HCT116 (cell line): ENCODE measurements at regions not wholly inside any gene's neighbourhood (a gene's known extent, or its start where the extent isn't known, plus 50 kb on each side); places are given as distances from the start of the nearest gene placed in this dataset.

Source experiments
- ATAC-seq: fragments of 200-7000 bp; cut with Tn5 transposase; 2 replicates; pipeline ENCODE4 v1.9.1; 2020; ENCODE audit warnings: mild to moderate bottlenecking, moderate library complexity
- BruUV-seq: library from RNA; stranded (reverse); fragments of 400-500 nt; replicated peaks from 2 replicates; lab custom pipeline; 2021; lab: Mats Ljungman, UMichigan
- CTCF ChIA-PET: fragments of 300-600 bp; sonication (Branson Sonifier 250); formaldehyde crosslinking; loops from one replicate; lab custom pipeline; 2021; ENCODE audit warnings: antibody characterized with exemption; lab: Charles Lee
- POLR2A ChIA-PET: fragments of 300-600, 350-600 bp; sonication (Branson Sonifier 250); formaldehyde crosslinking; loops from one replicate; lab custom pipeline; 2021; ENCODE audit warnings: antibody characterized with exemption; lab: Charles Lee
- RAD21 ChIA-PET, 2 experiments: fragments of 300-600 bp; sonication (Branson Sonifier 250); formaldehyde crosslinking; loops; one replicate each; lab custom pipeline; 2023; ENCODE audit warnings: low total read pairs in 2 of 2; ENCODE audit not compliant: uncharacterized antibody in 2 of 2, unreplicated experiment in 2 of 2, low non-redundant PET in 1 of 2; lab: Charles Lee
- DNase-seq: peaks from one replicate; pipeline ENCODE4 v3.0.0-alpha.2; 2010; ENCODE audit warnings: low read depth, low spot score
- H2AFZ ChIP-seq: fragments of 200-600 bp; shearing (Covaris generic), sonication (generic); 2 replicates; pipeline ENCODE4 v1.6.1; 2017; ENCODE audit warnings: low read depth, mixed run types, mixed read lengths, antibody characterized with exemption, low read length; ENCODE audit not compliant: poor library complexity, severe bottlenecking
- H3K27ac ChIP-seq: 2 replicates; pipeline ENCODE4 v1.5.1; 2012; ENCODE audit warnings: low read depth, low read length
- H3K27me3 ChIP-seq: fragments of 200-600 bp; sonication (generic); 2 replicates; pipeline ENCODE4 v1.6.1; 2016; ENCODE audit warnings: mixed run types, low read length, mixed read lengths; ENCODE audit not compliant: insufficient read depth
- H3K36me3 ChIP-seq, 2 experiments: fragments of 200-500 bp in 1 of 2; fragments of 200-600 bp in 1 of 2; sonication (Bioruptor generic) in 1 of 2; sonication (generic) in 1 of 2; 2 replicates each; pipeline versions ENCODE4 v1.5.1 to v1.6.1; 2014 to 2016; ENCODE audit warnings: low read length in 2 of 2, inconsistent platforms in 1 of 2, mixed read lengths in 1 of 2, mixed run types in 1 of 2; ENCODE audit not compliant: insufficient read depth in 2 of 2, control insufficient read depth in 1 of 2
- H3K4me1 ChIP-seq, 2 experiments: fragments of 200-600 bp in 1 of 2; sonication (generic) in 1 of 2; 2 replicates each; pipeline versions ENCODE4 v1.5.1 to v1.6.1; 2012 to 2017; ENCODE audit warnings: low read length in 2 of 2, inconsistent platforms in 1 of 2, mild to moderate bottlenecking in 1 of 2, mixed read lengths in 1 of 2, mixed run types in 1 of 2, moderate library complexity in 1 of 2; ENCODE audit not compliant: insufficient read depth in 2 of 2, control insufficient read depth in 1 of 2
- H3K4me2 ChIP-seq: fragments of 200-600 bp; sonication (generic); 2 replicates; pipeline ENCODE4 v1.6.1; 2017; ENCODE audit warnings: mixed run types, low read length, mixed read lengths
- H3K4me3 ChIP-seq, 2 experiments: fragments of 200-600 bp in 1 of 2; sonication (generic) in 1 of 2; replicated peaks in 1 of 2; 2 replicates each; pipeline ENCODE4 v1.5.1; 2011 to 2016; ENCODE audit warnings: low read length in 2 of 2, control low read depth in 1 of 2, low read depth in 1 of 2, mild to moderate bottlenecking in 1 of 2, mixed read lengths in 1 of 2, mixed run types in 1 of 2
- H3K79me2 ChIP-seq: fragments of 200-600 bp; sonication (generic); 2 replicates; pipeline ENCODE4 v1.6.1; 2017; ENCODE audit warnings: mild to moderate bottlenecking, mixed run types, low read length, moderate library complexity, mixed read lengths; ENCODE audit not compliant: insufficient read depth
- H3K9ac ChIP-seq: fragments of 200-600 bp; sonication (generic); 2 replicates; pipeline ENCODE4 v1.6.1; 2016; ENCODE audit warnings: low read length, mixed read lengths
- H3K9me2 ChIP-seq: fragments of 200-600 bp; sonication (generic), shearing (Covaris generic); 2 replicates; pipeline ENCODE4 v1.6.1; 2017; ENCODE audit warnings: mixed run types, mild to moderate bottlenecking, moderate library complexity; ENCODE audit not compliant: insufficient read depth
- H3K9me3 ChIP-seq, 2 experiments: fragments of 200-500 bp in 1 of 2; fragments of 200-600 bp in 1 of 2; sonication (Bioruptor generic) in 1 of 2; sonication (generic) in 1 of 2; 2 replicates each; pipeline ENCODE4 v1.6.1; 2014 to 2017; ENCODE audit warnings: low read length in 2 of 2, mixed read lengths in 2 of 2, inconsistent platforms in 1 of 2, low read depth in 1 of 2, mild to moderate bottlenecking in 1 of 2, mixed run types in 1 of 2, moderate library complexity in 1 of 2; ENCODE audit not compliant: control insufficient read depth in 1 of 2, insufficient read depth in 1 of 2
- H4K20me1 ChIP-seq: fragments of 200-600 bp; sonication (generic), shearing (Covaris generic); 2 replicates; pipeline ENCODE4 v1.6.1; 2017; ENCODE audit warnings: mixed run types, mild to moderate bottlenecking, moderate library complexity; ENCODE audit not compliant: insufficient read depth
- ATF3 ChIP-seq: IDR thresholded peaks from 2 replicates; pipeline ENCODE4 v1.6.1; 2012
- CBX3 ChIP-seq: IDR thresholded peaks from 2 replicates; pipeline ENCODE4 v1.6.1; 2012; ENCODE audit warnings: low read depth
- CTCF ChIP-seq, 3 experiments: fragments of 200-600 bp in 1 of 3; sonication (generic) in 1 of 3; IDR thresholded peaks in 2 of 3; conservative IDR thresholded peaks in 1 of 3; 2 replicates each; pipeline ENCODE4 v1.5.1; 2012 to 2017; ENCODE audit warnings: low read depth in 2 of 3, low read length in 2 of 3, antibody characterized with exemption in 1 of 3, borderline replicate concordance in 1 of 3, control low read depth in 1 of 3, mild to moderate bottlenecking in 1 of 3, mixed read lengths in 1 of 3, mixed run types in 1 of 3, moderate library complexity in 1 of 3; ENCODE audit not compliant: insufficient read depth in 1 of 3
- EGR1 ChIP-seq: IDR thresholded peaks from 2 replicates; pipeline ENCODE4 v1.6.1; 2012; ENCODE audit warnings: low read depth
- EZH2 ChIP-seq: fragments of 200-600 bp; sonication (generic); IDR thresholded peaks from 2 replicates; pipeline ENCODE4 v1.6.1; 2017; ENCODE audit warnings: antibody characterized with exemption, mixed run types
- EZH2phosphoT487 ChIP-seq: fragments of 200-600 bp; IDR thresholded peaks from 2 replicates; pipeline ENCODE4 v1.6.1; 2018; ENCODE audit warnings: antibody characterized with exemption, borderline replicate concordance
- FOSL1 ChIP-seq: IDR thresholded peaks from 2 replicates; pipeline ENCODE4 v1.6.1; 2012; ENCODE audit warnings: low read depth
- JUND ChIP-seq: IDR thresholded peaks from 2 replicates; pipeline ENCODE4 v1.6.1; 2012
- MAX ChIP-seq: IDR thresholded peaks from 2 replicates; pipeline ENCODE4 v1.6.1; 2012
- POLR2A ChIP-seq: IDR thresholded peaks from 2 replicates; pipeline ENCODE4 v1.7.0; 2011; ENCODE audit warnings: borderline replicate concordance; ENCODE audit not compliant: insufficient read depth, insufficient read length; ENCODE audit errors: extremely low read depth
- SP1 ChIP-seq: IDR thresholded peaks from 2 replicates; pipeline ENCODE4 v1.6.1; 2012; ENCODE audit warnings: low read depth
- SRF ChIP-seq: IDR thresholded peaks from 2 replicates; pipeline ENCODE4 v1.6.1; 2012; ENCODE audit warnings: low read depth
- YY1 ChIP-seq: IDR thresholded peaks from 2 replicates; pipeline ENCODE4 v1.6.1; 2011; ENCODE audit warnings: low read length, low read depth, moderate library complexity, mild to moderate bottlenecking; ENCODE audit not compliant: insufficient replicate concordance; ENCODE audit errors: extremely low read depth
- ZBTB33 ChIP-seq: IDR thresholded peaks from 2 replicates; pipeline ENCODE4 v1.6.1; 2011; ENCODE audit warnings: mild to moderate bottlenecking, low read length, moderate library complexity; ENCODE audit not compliant: insufficient replicate concordance; ENCODE audit errors: extremely low read depth
- ZFX ChIP-seq: fragments of 450-650 bp; IDR thresholded peaks from 2 replicates; pipeline ENCODE4 v1.6.1; 2017
- ZNF274 ChIP-seq: fragments of 200-500 bp; sonication (Bioruptor generic); IDR thresholded peaks from 2 replicates; pipeline ENCODE4 v1.6.1; 2014; ENCODE audit warnings: mild to moderate bottlenecking, low read depth, low read length, inconsistent platforms
- intact Hi-C: fragments of 100-400 bp; cut with micrococcal nuclease; formaldehyde crosslinking; loops from 2 replicates; pipeline ENCODE4 v1.10.0; 2022

- H4K20me1 ChIP-seq: no peaks in the 10 kb centered on the region
- intact Hi-C loops: no loop called here
- no peak for ATAC-seq
- BruUV-seq: no TSS peak
- H3K27me3 ChIP-seq: no peaks in the 10 kb centered on the region
- no peak overlapping the region for H3K27ac ChIP-seq
- H3K4me3 ChIP-seq: no peak overlapping the region
- no peaks in the 10 kb centered on the region for H3K36me3 ChIP-seq
- ChIA-PET RAD21 (no interaction called here), POLR2A (no interaction called here), CTCF (no interaction called here)
- H2AFZ ChIP-seq: no peak overlapping the region
- H3K9me3 ChIP-seq: no peaks in the 10 kb centered on the region
- H3K9me2 ChIP-seq: no peaks in the 10 kb centered on the region
- TF ChIP-seq JUND (no peak), SP1 (no peak)
- no peak overlapping the region for H3K4me2 ChIP-seq
- no peak overlapping the region for H3K9ac ChIP-seq
- no peak for DNase-seq
- H3K79me2 ChIP-seq: no peaks in the 10 kb centered on the region
- no peaks in the 10 kb centered on the region for H3K4me1 ChIP-seq
Measured at GRCh38 chr3:81364411-81364810, 397.0 kb downstream of the GBE1 start.

GRCh38 chr3:81363816-81364215 lies 397.6 kb downstream of the GBE1 start:
- no peak overlapping the region for H3K9ac ChIP-seq
- H3K4me3 ChIP-seq: no peak overlapping the region
- no peaks in the 10 kb centered on the region for H3K79me2 ChIP-seq
- H3K27me3 ChIP-seq: no peaks in the 10 kb centered on the region
- H3K27ac ChIP-seq: no peak overlapping the region
- ATAC-seq (no peak), DNase-seq (no peak)
- H3K9me3 ChIP-seq: no peaks in the 10 kb centered on the region
- RAD21 ChIA-PET: no interaction called here
- CTCF ChIA-PET: no interaction called here
- TF ChIP-seq ZNF274: no peak
- TF ChIP-seq ATF3: no peak
- TF ChIP-seq FOSL1: no peak
- no peak for TF ChIP-seq SRF
- TF ChIP-seq EZH2phosphoT487: no peak
- no peak for TF ChIP-seq POLR2A
- no peak for TF ChIP-seq EZH2
- TF ChIP-seq ZFX: no peak
- TF ChIP-seq MAX: no peak
- no peak for TF ChIP-seq JUND
- no peak for TF ChIP-seq EGR1
- no peak for TF ChIP-seq SP1
- no peak for TF ChIP-seq CBX3
- TF ChIP-seq ZBTB33: no peak
- TF ChIP-seq CTCF (IDR thresholded peaks at IDR 0.05 in 2 of 3, conservative IDR thresholded peaks at IDR 0.05 in 1 of 3; ENCODE audit: borderline replicate concordance in 1 of 3, insufficient read depth in 1 of 3, low read depth in 2 of 3, low read length in 2 of 3): no peak
- TF ChIP-seq YY1: no peak
- no TSS peak for BruUV-seq
- no peaks in the 10 kb centered on the region for H3K36me3 ChIP-seq
- no peaks in the 10 kb centered on the region for H3K4me1 ChIP-seq
- H2AFZ ChIP-seq: no peak overlapping the region
- no peaks in the 10 kb centered on the region for H3K9me2 ChIP-seq
- intact Hi-C loops: no loop called here
- H3K4me2 ChIP-seq: no peak overlapping the region
- H4K20me1 ChIP-seq: no peaks in the 10 kb centered on the region
- POLR2A ChIA-PET: no interaction called here
